GM21515 (cell line): ENCODE measurements at regions not wholly inside any gene's neighbourhood (a gene's known extent, or its start where the extent isn't known, plus 50 kb on each side); places are given as distances from the start of the nearest gene placed in this dataset.

Experiments used
- ATAC-seq: cut with Tn5 transposase; IDR thresholded peaks from one replicate; pipeline ENCODE4 v1.9.1; 2021; ENCODE audit not compliant: unreplicated experiment

GRCh38 chr2:236794176-236794957 is 224.7 kb downstream of the ACKR3 start:
- no peak for ATAC-seq

GRCh38 chr2:236795169-236795860 is 225.7 kb downstream of the ACKR3 start:
- ATAC-seq, result no peak

- no peak for ATAC-seq
Observed at GRCh38 chr2:236795861-236796219, 226.2 kb downstream of the ACKR3 start.

- ATAC-seq, result no peak
Observed at GRCh38 chr2:236796236-236796635, 226.6 kb downstream of the ACKR3 start.

GRCh38 chr2:236797411-236797810 is 227.8 kb downstream of the ACKR3 start:
- no peak for ATAC-seq

GRCh38 chr2:236798491-236798890 is 228.9 kb downstream of the ACKR3 start:
- no peak for ATAC-seq

- ATAC-seq, result no peak
Observed at GRCh38 chr2:236799391-236800026, 229.9 kb downstream of the ACKR3 start.

- ATAC-seq, result no peak
Observed at GRCh38 chr2:236802862-236803261, 233.2 kb downstream of the ACKR3 start.

- no peak for ATAC-seq
Observed at GRCh38 chr2:236803621-236804020, 234.0 kb downstream of the ACKR3 start.

- ATAC-seq, result no peak
Observed at GRCh38 chr2:236805800-236806531, 236.3 kb downstream of the ACKR3 start.

- no peak for ATAC-seq
Observed at GRCh38 chr2:236809716-236810115, 240.1 kb downstream of the ACKR3 start.

- ATAC-seq, result no peak
Observed at GRCh38 chr2:236811062-236811656, 241.5 kb downstream of the ACKR3 start.

GRCh38 chr2:236813766-236814165 is 244.1 kb downstream of the ACKR3 start:
- ATAC-seq, result no peak

GRCh38 chr2:236814593-236814992 is 245.0 kb downstream of the ACKR3 start:
- ATAC-seq, result no peak

GRCh38 chr2:236815746-236816145 is 246.1 kb downstream of the ACKR3 start:
- no peak for ATAC-seq

GRCh38 chr2:236816197-236817170 is 246.9 kb downstream of the ACKR3 start:
- ATAC-seq, result no peak

GRCh38 chr2:236818281-236819045 is 248.8 kb downstream of the ACKR3 start:
- ATAC-seq, result no peak

GRCh38 chr2:236819275-236820002 is 249.8 kb downstream of the ACKR3 start:
- no peak for ATAC-seq
